Activated CD8-positive, alpha-beta T cell treated with anti-CD3 and anti-CD28 coated beads for 36 hours (primary cell): ENCODE measurements at regions not wholly inside any gene's neighbourhood (a gene's known extent, or its start where the extent isn't known, plus 50 kb on each side); places are given as distances from the start of the nearest gene placed in this dataset.
A peak's percentile ranks its signal among the peaks of the same experiment; 100 is the strongest.

Source experiments
- ATAC-seq: fragments of 200-7000 bp; cut with Tn5 transposase; one replicate; pipeline ENCODE4 v1.10.0; 2021; ENCODE audit warnings: mild to moderate bottlenecking, moderate library complexity
- CTCF ChIA-PET: fragments of 350-600 bp; sonication (Branson Sonifier 250); formaldehyde crosslinking; loops from one replicate; lab custom pipeline; 2021; ENCODE audit warnings: antibody characterized with exemption; lab: Charles Lee
- POLR2A ChIA-PET: fragments of 350-600 bp; sonication (Branson Sonifier 250); formaldehyde crosslinking; loops from one replicate; lab custom pipeline; 2021; ENCODE audit warnings: antibody characterized with exemption; lab: Charles Lee
- DNase-seq: peaks from one replicate; pipeline ENCODE4 v3.0.0-alpha.2; 2020
- H3K27ac Mint-ChIP-seq: one replicate; pipeline ENCODE4 v1.8.0; 2021; ENCODE audit warnings: mild to moderate bottlenecking, mixed read lengths
- H3K27me3 Mint-ChIP-seq: one replicate; pipeline ENCODE4 v1.8.0; 2021; ENCODE audit warnings: mixed read lengths
- H3K36me3 Mint-ChIP-seq: one replicate; pipeline ENCODE4 v1.8.0; 2021; ENCODE audit warnings: low read depth, mixed read lengths
- H3K4me1 Mint-ChIP-seq: one replicate; pipeline ENCODE4 v1.8.0; 2021; ENCODE audit warnings: low read depth, mixed read lengths
- H3K4me3 Mint-ChIP-seq: one replicate; pipeline ENCODE4 v1.8.0; 2021; ENCODE audit warnings: mild to moderate bottlenecking, moderate library complexity, mixed read lengths
- H3K9me3 Mint-ChIP-seq: one replicate; pipeline ENCODE4 v1.8.0; 2021; ENCODE audit warnings: mixed read lengths
- intact Hi-C: fragments of 100-400 bp; cut with micrococcal nuclease; formaldehyde crosslinking; loops from one replicate; pipeline ENCODE4 v1.10.0; 2022
- TF ChIP-seq, protein P1 (sequence below): fragments of 200-600 bp; IDR thresholded peaks from one replicate; pipeline ENCODE4 v1.8.0; 2022; ENCODE audit warnings: antibody characterized with exemption, mild to moderate bottlenecking

DNA sequence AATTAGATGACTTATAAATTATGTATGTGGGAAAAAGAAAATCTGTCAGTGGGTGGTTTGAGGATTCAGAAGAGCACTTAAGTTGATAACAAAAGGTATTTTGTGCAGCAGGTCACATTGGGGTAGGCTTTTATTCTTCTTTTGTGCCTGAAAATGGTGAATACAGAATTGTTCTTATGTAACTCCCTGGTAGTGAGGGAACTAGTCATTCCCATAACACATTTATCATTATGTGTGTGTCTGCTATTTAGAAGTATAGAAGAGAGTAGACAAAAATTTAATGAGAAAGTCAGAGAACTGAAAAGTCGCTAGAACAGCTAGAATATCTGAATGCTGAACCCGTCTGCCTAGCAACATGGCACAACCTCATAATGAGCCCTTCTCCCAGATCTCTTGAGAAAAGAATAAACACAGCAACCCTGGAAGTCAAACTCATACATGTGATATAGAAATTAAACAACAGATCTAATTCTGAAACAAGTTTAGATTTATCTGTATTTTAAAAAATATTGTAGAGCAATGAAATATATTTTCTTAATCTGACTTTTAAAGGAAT is 111.8 kb upstream of the EDNRB start:
- intact Hi-C loops, result no loop called here
- Mint-ChIP-seq H3K4me1 (no peaks in the 10 kb centered on the region), H3K9me3 (no peaks in the 10 kb centered on the region), H3K36me3 (no peaks in the 10 kb centered on the region), H3K27me3 (peaks cover 12% of the 10 kb centered on the region), H3K4me3 (no peak overlapping the region), H3K27ac (no peak overlapping the region)
- CTCF ChIA-PET, result no interaction called here
- TF ChIP-seq, protein P1, sequence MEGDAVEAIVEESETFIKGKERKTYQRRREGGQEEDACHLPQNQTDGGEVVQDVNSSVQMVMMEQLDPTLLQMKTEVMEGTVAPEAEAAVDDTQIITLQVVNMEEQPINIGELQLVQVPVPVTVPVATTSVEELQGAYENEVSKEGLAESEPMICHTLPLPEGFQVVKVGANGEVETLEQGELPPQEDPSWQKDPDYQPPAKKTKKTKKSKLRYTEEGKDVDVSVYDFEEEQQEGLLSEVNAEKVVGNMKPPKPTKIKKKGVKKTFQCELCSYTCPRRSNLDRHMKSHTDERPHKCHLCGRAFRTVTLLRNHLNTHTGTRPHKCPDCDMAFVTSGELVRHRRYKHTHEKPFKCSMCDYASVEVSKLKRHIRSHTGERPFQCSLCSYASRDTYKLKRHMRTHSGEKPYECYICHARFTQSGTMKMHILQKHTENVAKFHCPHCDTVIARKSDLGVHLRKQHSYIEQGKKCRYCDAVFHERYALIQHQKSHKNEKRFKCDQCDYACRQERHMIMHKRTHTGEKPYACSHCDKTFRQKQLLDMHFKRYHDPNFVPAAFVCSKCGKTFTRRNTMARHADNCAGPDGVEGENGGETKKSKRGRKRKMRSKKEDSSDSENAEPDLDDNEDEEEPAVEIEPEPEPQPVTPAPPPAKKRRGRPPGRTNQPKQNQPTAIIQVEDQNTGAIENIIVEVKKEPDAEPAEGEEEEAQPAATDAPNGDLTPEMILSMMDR, result no peak
- no peak for DNase-seq
- ATAC-seq, result no peak
- POLR2A ChIA-PET, result no interaction called here

DNA sequence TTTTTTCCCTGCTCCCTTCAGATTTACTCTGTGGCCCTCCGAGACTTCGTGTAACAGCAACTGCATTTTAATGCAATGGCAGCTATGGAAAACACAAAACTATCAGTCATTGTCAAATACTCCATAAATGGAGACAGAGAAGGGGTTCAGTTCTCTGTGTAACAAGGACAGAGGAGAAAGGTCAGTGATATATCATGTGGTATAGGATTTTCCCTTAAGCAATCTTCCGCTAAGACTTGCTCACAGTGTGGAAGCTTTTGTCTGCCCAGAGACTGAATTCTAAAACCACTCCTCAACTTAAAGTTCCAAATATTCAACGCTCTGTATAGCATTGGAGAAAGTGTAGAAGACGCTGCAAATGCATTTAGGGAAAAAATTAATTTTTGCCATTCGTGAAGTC is 111.3 kb upstream of the EDNRB start:
- H3K9me3 Mint-ChIP-seq, result no peaks in the 10 kb centered on the region
- intact Hi-C loops, result no loop called here
- peaks cover 12% of the 10 kb centered on the region for H3K27me3 Mint-ChIP-seq
- no peak overlapping the region for H3K4me3 Mint-ChIP-seq
- ChIA-PET POLR2A (no interaction called here), CTCF (no interaction called here)
- no peaks in the 10 kb centered on the region for H3K36me3 Mint-ChIP-seq
- no peaks in the 10 kb centered on the region for H3K4me1 Mint-ChIP-seq
- H3K27ac Mint-ChIP-seq, result no peak overlapping the region
- no peak for ATAC-seq
- no peak for DNase-seq
- TF ChIP-seq, protein P1, result no peak

DNA sequence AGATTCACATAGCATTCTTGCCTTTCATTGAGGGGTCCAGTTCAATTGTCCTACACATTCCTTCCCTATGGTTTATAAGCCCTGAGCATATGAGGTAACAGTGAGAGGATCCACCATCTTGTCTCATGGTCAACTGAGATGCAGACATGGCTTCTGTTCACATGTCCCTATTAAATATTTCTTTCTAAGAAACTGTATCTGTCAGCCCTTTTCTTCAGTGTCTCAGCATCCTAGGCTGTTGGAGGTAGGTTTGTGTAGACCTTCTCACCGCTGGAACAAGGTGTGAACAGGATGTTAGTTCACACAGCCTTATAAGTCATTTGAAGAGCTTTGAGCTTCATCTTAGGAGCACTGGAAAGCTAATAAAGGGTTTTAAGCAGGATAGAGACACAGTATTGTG is 110.3 kb upstream of the EDNRB start:
- intact Hi-C loops, result no loop called here
- peaks cover 10% of the 10 kb centered on the region for H3K27me3 Mint-ChIP-seq
- H3K4me3 Mint-ChIP-seq, result no peak overlapping the region
- ATAC-seq (no peak), DNase-seq (no peak)
- no peak overlapping the region for H3K27ac Mint-ChIP-seq
- peaks cover 3% of the 10 kb centered on the region for H3K9me3 Mint-ChIP-seq
- POLR2A ChIA-PET, result no interaction called here
- CTCF ChIA-PET, result no interaction called here
- no peaks in the 10 kb centered on the region for H3K4me1 Mint-ChIP-seq
- TF ChIP-seq, protein P1, result no peak
- H3K36me3 Mint-ChIP-seq, result no peaks in the 10 kb centered on the region

DNA sequence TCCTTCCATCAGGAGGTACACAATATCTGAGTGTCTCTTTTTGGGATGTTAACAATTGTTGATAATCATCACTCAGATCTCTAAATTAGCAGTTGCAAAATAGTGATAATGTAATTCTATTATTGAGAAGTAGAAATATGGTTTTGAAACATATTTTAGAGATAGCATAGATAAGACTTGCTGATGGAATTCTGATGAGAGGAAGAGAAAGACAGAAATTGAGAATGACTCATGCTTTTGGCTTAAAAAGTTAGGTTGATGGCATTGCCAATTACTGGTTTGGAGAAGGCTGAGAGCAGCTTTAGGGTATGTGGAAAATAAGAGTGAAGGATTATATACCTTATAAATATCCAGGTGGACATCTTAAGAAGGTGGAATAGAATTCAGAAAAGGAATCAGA is 106.4 kb upstream of the EDNRB start:
- H3K27ac Mint-ChIP-seq, result no peak overlapping the region
- POLR2A ChIA-PET, result no interaction called here

DNA sequence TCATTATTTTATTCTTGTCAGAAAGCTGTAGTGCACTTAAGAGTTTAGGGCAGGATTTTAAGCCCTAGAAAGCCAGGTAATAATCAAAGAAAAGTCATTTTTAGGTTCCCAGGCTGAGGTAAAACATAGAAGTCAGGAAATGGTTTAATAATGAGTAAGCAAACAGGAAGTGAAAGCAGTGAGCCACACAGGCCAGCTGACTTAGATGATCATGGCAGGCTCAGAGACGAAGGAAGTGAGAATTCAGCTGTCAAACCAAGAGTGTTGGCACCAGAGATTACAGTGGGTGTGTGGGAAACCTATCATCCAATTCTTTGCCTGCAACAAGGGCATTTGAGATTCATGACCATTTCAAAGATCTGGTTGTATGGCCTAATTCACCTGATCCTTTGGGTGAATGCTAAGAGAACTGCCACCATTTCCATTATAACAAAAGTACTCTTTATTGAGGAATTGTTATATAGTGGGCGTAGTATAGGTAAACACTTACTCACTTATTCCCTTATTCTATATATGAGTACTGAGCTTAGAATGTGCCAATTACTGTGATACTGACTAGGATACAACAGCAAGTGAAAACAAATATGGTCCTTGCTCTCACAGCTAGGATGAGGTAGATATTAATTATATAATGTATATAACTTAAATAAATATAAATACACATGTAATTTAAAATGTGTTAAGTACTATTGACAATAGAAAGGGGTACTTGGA is 103.7 kb upstream of the EDNRB start:
- peaks cover 10% of the 10 kb centered on the region for H3K4me1 Mint-ChIP-seq
- DNase-seq, result peak; percentile 77
- CTCF ChIA-PET, result no interaction called here
- H3K27ac Mint-ChIP-seq, result peak overlapping the region; percentile 53
- H3K27me3 Mint-ChIP-seq, result peaks cover 2% of the 10 kb centered on the region
- peaks cover 3% of the 10 kb centered on the region for H3K9me3 Mint-ChIP-seq
- TF ChIP-seq, protein P1, result no peak
- POLR2A ChIA-PET, result no interaction called here
- H3K4me3 Mint-ChIP-seq, result no peak overlapping the region
- no peaks in the 10 kb centered on the region for H3K36me3 Mint-ChIP-seq
- peak; percentile 99 for ATAC-seq
- intact Hi-C loops, result no loop called here

More for the DNA sequence above, 106.4 kb upstream of the EDNRB start:
- DNase-seq, result no peak
- Mint-ChIP-seq H3K4me1 (peaks cover 10% of the 10 kb centered on the region), H3K9me3 (peaks cover 3% of the 10 kb centered on the region), H3K4me3 (no peak overlapping the region), H3K36me3 (no peaks in the 10 kb centered on the region), H3K27me3 (peaks cover 5% of the 10 kb centered on the region)
- CTCF ChIA-PET, result no interaction called here
- no peak for ATAC-seq
- intact Hi-C loops, result no loop called here
- TF ChIP-seq, protein P1, result no peak
